ENCODE measurements at regions not wholly inside any gene's neighbourhood (a gene's known extent, or its start where the extent isn't known, plus 50 kb on each side); places are given as distances from the start of the nearest gene placed in this dataset.

- no peak for TF ChIP-seq CTCF (IDR thresholded peaks at IDR 0.05; ENCODE audit: unreplicated experiment)
- no peak overlapping the region for H3K4me3 Mint-ChIP-seq (ENCODE audit: low read depth)
Observed at GRCh38 chr2:147679191-147679954, 165.5 kb upstream of the ACVR2A start.

GRCh38 chr2:147665105-147665504 lies 179.7 kb upstream of the ACVR2A start:
- peaks cover 2% of the 10 kb centered on the region for H3K4me1 Mint-ChIP-seq (ENCODE audit: low read depth)
- DNase-seq (ENCODE audit: low spot score, unreplicated experiment) = no peak
- H3K9me3 Mint-ChIP-seq (ENCODE audit: low read depth) = no peaks in the 10 kb centered on the region
- no peak overlapping the region for H3K4me3 Mint-ChIP-seq (ENCODE audit: low read depth)
- H3K36me3 Mint-ChIP-seq (ENCODE audit: insufficient read depth) = no peaks in the 10 kb centered on the region
- no peak overlapping the region for H3K27ac Mint-ChIP-seq
- TF ChIP-seq CTCF (IDR thresholded peaks at IDR 0.05; ENCODE audit: unreplicated experiment) = no peak
- peaks cover 29% of the 10 kb centered on the region for H3K27me3 Mint-ChIP-seq

More at GRCh38 chr2:147679191-147679954, 165.5 kb upstream of the ACVR2A start:
- Mint-ChIP-seq H3K27ac (no peak overlapping the region), H3K27me3 (peaks cover 8% of the 10 kb centered on the region), H3K9me3 (ENCODE audit: low read depth) (no peaks in the 10 kb centered on the region), H3K4me1 (ENCODE audit: low read depth) (no peaks in the 10 kb centered on the region), H3K36me3 (ENCODE audit: insufficient read depth) (no peaks in the 10 kb centered on the region)
- no peak for DNase-seq (ENCODE audit: low spot score, unreplicated experiment)

GRCh38 chr2:147663962-147664361 lies 180.9 kb upstream of the ACVR2A start:
- H3K36me3 Mint-ChIP-seq (ENCODE audit: insufficient read depth) = no peaks in the 10 kb centered on the region
- DNase-seq (ENCODE audit: low spot score, unreplicated experiment) = no peak
- no peak for TF ChIP-seq CTCF (IDR thresholded peaks at IDR 0.05; ENCODE audit: unreplicated experiment)
- no peak overlapping the region for H3K4me3 Mint-ChIP-seq (ENCODE audit: low read depth)
- H3K4me1 Mint-ChIP-seq (ENCODE audit: low read depth) = peaks cover 2% of the 10 kb centered on the region
- no peak overlapping the region for H3K27ac Mint-ChIP-seq
- peaks cover 1% of the 10 kb centered on the region for H3K9me3 Mint-ChIP-seq (ENCODE audit: low read depth)
- H3K27me3 Mint-ChIP-seq = peaks cover 35% of the 10 kb centered on the region

GRCh38 chr2:147663153-147663961 lies 181.5 kb upstream of the ACVR2A start:
- Mint-ChIP-seq H3K27me3 (peaks cover 37% of the 10 kb centered on the region), H3K4me3 (ENCODE audit: low read depth) (no peak overlapping the region), H3K27ac (no peak overlapping the region), H3K4me1 (ENCODE audit: low read depth) (peaks cover 2% of the 10 kb centered on the region), H3K36me3 (ENCODE audit: insufficient read depth) (no peaks in the 10 kb centered on the region), H3K9me3 (ENCODE audit: low read depth) (peaks cover 3% of the 10 kb centered on the region)
- DNase-seq (ENCODE audit: low spot score, unreplicated experiment) = no peak
- TF ChIP-seq CTCF (IDR thresholded peaks at IDR 0.05; ENCODE audit: unreplicated experiment) = no peak

GRCh38 chr2:147662221-147662620 lies 182.6 kb upstream of the ACVR2A start:
- Mint-ChIP-seq H3K4me1 (ENCODE audit: low read depth) (peaks cover 2% of the 10 kb centered on the region), H3K9me3 (ENCODE audit: low read depth) (peaks cover 3% of the 10 kb centered on the region), H3K36me3 (ENCODE audit: insufficient read depth) (no peaks in the 10 kb centered on the region), H3K27me3 (peaks cover 37% of the 10 kb centered on the region), H3K27ac (no peak overlapping the region), H3K4me3 (ENCODE audit: low read depth) (no peak overlapping the region)
- DNase-seq (ENCODE audit: low spot score, unreplicated experiment) = no peak
- TF ChIP-seq CTCF (IDR thresholded peaks at IDR 0.05; ENCODE audit: unreplicated experiment) = no peak

Measured in progenitor cell of endocrine pancreas (in vitro differentiated cells).